G401 (cell line): ENCODE measurements at regions not wholly inside any gene's neighbourhood (a gene's known extent, or its start where the extent isn't known, plus 50 kb on each side); places are given as distances from the start of the nearest gene placed in this dataset.

Source experiments
- DNase-seq: peaks from one replicate; pipeline ENCODE4 v3.0.0-alpha.2; 2015; ENCODE audit warnings: low spot score
- in situ Hi-C: cut with HindIII; loops from 2 replicates; pipeline ENCODE4 v1.10.0; 2016; ENCODE audit warnings: low sequenced_read_pairs, mixed read lengths

DNA sequence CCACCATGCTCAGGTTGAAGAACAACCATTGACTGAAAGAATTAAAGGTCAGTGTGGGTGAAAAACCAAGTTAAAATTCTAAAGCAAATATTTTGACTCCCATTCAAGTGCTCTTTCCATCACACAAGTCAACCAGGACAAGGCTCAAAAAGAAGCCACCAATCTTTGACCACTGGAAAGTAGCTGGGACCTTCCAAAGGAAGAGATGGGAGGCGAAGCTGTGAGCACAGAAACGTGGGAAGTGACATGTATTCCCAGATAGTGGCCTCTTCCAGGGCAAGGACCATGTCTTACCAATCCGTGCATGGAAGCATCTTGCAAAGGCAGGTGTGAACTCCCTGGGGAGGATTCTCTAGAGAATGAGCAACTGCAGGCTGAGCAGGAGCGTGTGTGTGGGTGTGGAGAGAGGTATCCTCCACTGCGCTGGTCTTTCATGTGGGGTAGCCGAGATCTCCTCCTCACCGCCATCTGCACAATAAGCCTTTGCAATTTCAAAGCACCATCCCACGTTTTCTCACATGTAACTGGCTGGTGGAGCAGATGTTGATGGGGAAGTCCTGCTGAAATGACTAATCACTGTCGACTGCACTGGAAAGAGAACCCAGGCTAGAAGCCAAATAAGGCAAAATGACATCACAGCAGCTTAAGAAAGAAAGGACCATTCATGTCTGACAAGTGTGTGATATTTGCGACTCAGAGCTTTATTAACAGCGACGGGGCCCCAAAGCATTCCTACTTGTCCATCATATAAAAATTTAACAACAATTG, 189.4 kb upstream of the RREB1 start:
- DNase-seq: no peak
- in situ Hi-C loops: no loop called here

DNA sequence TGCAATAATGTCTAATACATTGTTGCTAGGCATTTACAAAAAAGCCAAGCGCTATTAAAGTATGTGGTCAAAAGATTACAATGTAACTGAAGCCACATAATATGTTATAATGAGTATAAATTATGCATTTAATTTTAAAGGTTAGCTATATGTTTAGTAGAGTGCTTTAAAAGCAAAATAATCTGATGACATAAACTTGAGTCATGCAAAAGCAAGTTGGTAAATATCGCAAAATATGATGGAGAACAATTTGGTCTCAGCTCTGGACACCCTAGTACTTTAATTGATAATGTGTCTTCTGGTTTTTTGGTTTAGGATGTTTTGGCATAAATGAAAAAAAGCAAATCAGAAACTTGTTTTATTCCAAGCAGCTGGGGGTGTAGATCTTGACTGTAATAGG, 188.6 kb upstream of the RREB1 start:
- in situ Hi-C loops: no loop called here
- no peak for DNase-seq

DNA sequence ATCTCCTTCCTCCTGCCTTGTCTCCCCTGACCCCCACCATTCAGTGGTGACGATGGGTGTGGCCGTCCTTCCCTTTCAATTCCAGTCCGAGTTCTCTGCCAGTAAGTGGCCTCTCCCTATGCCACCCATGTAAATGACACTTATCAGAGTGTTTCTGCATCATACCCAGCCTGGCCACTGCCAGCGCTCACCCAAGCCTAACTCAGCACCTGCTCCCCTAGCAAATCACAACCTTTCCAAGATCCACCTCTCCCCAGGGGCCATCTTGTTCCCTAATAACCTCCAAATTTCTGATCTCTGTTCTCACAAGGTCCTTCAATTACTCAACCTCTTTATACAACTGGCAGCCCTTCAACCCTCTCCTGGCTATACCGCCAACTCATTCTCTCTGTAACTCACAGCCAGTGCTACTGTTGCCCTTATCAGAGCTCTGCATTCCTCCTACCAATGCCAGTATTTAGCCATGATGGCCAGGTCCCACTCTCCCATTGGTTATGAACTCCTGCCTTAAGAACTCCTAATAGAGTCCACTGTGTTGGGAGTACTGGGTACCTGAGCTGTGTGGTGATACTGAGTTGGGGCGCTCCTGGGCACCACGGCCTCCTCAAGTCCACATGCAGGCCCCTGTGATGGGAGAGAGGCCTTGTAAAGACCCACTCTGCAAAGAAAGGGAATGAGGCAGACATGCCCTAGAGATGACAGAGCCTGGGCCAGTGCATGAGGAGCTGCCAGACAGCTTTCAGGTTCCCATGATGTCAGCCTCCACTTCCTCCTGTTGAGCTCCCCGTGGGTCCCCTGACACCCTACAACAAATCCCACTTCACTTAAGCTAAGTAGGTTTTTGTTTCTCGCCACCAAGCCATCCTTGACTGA, 187.4 kb upstream of the RREB1 start:
- in situ Hi-C loops: no loop called here

DNA sequence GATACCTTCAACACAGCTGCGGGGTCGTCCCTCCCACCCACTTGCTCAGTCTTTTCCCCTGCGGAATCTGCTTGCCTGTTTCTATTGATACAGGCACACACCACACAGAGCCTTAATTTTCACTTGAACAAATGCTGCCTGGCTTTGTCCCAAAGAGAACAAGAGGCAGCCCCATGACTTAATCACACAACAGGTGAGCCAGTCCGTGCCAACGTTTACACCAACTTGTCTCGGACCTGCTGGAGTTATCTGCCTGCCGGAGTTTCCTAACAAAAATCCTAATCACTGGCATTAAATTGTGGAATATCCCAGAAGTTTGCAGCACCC, 186.8 kb upstream of the RREB1 start:
- no peak for DNase-seq
- in situ Hi-C loops: no loop called here

More for the DNA sequence above, 187.4 kb upstream of the RREB1 start:
- DNase-seq: no peak

DNA sequence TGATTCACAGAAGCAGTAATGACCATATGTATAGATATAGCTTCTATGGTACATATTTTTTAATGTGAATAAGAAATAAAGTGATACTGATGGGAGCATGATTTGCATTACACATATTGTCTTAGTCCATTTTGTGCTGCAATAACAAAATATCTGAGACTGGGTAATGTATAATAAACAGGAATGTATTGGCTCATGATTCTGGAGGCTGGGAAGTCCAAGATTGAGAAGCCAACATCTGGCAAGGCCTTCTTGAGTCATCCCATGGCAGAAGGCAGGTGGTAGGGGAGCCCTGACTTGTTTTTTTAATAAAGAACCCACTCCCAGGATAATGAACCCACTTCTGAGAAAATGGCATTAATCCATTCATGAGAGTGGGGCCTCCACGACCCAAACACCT, 185.6 kb upstream of the RREB1 start:
- in situ Hi-C loops: no loop called here
- no peak for DNase-seq

GRCh38 chr6:6923605-6924004, 184.2 kb upstream of the RREB1 start:
- DNase-seq: no peak
- in situ Hi-C loops: no loop called here

DNA sequence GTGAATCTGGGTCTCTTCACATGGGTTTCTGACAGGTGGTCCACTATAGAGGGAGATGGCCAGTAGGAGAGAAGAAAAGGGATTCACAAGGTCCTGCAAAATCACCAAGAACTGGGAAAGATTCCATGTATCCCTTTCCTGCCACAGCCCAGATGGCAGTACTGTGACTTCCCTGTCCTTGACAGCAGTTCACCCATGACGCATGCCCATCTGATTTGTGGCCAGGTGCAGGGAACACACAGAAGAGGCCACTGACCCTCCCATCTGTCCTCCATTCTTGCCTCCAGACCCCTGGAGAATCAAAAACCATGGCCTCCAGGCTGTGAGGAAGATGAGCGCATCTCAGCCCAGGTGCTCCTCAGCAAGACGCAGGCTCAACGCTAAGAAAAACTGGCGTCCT, 183.1 kb upstream of the RREB1 start:
- DNase-seq: no peak
- in situ Hi-C loops: no loop called here

DNA sequence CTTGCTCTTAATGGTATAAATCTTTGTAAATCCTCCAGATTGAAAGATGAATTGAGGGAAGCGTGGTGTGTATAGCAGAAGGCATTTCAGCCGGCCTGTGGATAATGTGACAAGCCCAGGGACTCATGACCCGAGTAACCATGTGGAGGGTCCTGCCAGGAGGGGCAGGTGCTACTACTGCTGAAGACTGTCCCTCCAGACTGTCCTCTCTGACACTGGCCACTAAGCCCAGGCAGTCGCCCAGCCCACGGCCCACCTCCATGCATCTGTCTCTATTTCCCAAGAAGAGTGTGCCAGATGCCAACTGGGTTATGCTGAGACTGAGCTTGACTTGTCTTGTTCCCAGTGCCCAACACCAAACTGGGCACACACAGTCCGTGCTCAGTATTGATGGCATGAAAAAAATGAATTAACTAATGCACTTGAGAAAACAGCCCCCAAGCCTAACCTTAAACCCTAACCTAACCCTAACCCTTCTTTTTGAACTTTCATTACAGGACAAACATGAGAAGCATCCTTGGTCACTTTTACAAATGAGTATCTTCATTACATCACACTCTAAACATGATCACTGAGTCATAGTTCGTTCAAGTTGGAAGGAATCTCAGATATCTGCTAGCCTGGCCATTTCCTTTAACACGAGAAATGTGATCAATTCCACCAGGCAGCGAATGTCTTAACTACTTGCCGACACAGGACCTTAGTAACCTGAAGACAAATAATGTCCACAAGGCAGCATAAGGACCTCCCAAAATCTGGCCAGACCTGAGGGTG, 182.2 kb upstream of the RREB1 start:
- DNase-seq: no peak
- in situ Hi-C loops: no loop called here

- no peak for DNase-seq
- in situ Hi-C loops: no loop called here
Measured at GRCh38 chr6:6926856-6927255, 180.9 kb upstream of the RREB1 start.

DNA sequence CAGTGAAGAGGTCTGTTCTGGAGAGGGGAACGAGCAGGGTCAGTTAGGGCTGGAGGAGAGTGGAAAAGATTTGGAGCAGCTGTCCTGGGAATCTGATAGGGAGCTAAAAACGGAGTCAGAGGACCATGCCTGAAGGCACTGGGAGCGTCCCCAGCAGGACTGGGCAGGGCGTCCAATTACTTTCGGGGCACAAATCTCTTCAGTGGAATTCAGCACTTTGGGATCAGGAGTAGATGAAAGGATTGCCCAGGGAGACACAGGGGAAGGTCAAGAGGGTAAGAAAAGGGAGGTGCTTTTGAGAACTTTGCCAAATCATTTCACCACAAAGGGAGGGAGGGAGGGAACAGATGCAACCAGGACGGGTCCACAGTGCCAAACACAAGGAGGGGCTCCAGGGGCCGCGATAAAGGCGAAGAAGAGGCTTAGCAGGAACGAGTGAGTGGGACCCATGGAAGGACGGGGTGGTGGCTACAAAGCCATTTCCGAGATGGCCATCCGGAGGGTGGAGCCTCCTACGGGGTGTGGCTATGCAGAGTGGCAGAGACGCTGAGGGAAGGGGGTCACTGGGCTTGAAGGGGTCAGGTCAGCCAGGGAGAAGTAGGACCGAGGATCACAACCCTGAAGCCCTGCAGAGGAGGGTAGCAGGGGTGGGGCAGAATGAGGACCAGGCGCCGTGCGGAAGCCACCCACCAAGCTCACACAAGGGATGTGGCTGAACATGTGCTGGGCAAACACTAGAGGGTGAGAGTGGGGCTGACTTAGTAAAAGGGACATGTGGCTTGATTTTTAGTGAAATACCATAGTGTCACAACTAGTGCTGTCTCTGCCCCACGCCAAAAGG, 180.0 kb upstream of the RREB1 start:
- in situ Hi-C loops: no loop called here
- DNase-seq: no peak

GRCh38 chr6:6930223-6930880, 177.4 kb upstream of the RREB1 start:
- no peak for DNase-seq

GRCh38 chr6:6931071-6932025, 176.4 kb upstream of the RREB1 start:
- DNase-seq: no peak
- in situ Hi-C loops: no loop called here

More at GRCh38 chr6:6930223-6930880, 177.4 kb upstream of the RREB1 start:
- in situ Hi-C loops: no loop called here

DNA sequence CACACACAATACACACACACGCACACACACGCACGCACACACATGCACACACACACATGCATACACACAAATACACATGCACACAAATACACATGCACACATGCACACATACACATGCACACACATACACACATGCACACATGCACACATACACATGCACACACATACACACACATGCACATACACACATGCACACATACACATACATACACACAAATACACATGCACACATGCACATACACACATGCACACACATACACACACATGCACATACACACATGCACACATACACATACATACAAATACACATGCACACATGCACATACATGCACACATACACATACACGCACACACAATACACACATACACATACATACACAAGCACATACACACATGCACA, 175.4 kb upstream of the RREB1 start:
- in situ Hi-C loops: no loop called here
- DNase-seq: no peak

DNA sequence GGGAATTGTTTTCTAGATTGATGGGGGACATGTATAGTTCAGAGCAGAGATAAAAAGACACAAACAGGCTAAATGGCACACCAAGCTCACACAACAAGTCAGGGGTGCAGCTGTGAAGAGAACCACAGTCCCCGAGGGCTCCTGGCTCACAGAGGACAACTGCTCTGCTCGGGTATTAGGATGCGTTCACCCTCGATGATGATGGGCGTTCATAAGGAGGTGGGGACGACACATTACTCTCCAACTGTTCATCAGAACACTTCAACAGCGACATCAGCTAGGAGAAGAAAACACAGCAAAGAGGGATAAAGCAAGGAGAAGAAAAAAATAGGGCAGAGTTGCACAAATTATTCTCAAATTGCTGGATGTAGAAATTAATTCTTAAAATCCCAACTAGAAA, 174.8 kb upstream of the RREB1 start:
- no peak for DNase-seq
- in situ Hi-C loops: no loop called here

DNA sequence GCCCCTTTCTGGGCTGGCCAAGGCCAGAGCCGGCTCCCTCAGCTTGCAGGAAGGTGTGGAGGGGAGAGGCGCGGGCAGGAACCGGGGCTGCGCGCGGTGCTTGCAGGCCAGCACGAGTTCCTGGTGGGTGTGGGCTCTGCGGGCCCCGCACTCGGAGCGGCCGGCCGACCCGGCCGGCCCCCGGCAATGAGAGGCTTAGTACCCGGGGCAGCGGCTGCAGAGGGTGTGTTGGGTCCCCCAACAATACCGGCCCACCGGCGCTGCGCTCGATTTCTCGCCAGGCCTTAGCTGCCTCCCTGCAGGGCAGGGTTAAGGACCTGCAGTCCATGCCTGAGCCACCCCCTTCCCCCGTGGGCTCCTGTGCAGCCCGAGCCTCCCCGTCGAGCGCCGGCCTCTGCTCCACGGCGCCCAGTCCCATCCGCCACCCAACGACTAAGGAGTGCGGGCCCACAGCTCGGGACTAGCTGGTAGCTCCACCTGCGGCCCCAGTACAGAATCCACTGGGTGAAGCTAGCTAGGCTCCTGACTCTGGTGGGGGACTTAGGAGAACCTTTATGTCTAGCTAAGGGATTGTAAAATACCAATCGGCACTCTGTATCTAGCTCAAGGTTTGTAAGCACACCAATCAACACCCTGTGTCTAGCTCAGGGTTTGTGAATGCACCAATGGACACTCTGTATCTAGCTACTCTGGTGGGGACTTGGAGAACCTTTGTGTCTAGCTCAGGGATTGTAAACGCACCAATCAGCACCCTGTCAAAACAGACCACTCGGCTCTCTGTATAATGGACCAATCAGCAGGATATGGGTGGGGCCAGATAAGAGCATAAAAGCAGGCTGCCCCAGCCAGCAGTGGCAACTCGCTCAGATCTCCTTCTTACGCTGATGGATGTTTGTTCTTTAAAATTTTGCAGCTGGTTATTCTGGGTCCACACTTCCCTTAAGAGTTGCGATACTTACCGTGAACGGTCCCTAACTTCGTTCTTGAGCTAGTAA, 167.4 kb upstream of the RREB1 start:
- no peak for DNase-seq
- in situ Hi-C loops: no loop called here

DNA sequence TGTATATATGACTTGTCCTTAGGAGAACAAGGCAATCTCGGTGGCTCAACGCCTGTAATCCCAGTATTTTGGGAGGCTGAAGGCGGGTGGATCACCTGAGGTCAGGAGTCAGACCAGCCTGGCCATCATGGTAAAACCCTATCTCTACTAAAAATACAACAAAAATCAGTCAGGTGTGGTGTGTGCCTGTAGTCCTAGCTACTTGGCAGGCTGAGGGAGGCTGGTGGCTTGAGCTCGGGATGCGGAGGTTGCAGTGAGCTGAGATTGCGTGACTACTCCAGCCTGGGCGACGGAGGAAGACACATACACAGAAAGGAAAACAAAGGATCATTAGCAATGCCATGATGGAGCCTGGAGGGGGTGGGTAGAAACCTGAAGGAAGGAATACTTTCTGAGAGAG, 166.6 kb upstream of the RREB1 start:
- in situ Hi-C loops: no loop called here
- DNase-seq: no peak
